Heart left ventricle (tissue), 13 donors: ENCODE measurements at regions not wholly inside any gene's neighbourhood (a gene's known extent, or its start where the extent isn't known, plus 50 kb on each side); places are given as distances from the start of the nearest gene placed in this dataset.

Source experiments
- CTCF ChIP-seq, 12 donors: fragments of 200-600 bp; sonication (generic) in 4 of 12; IDR thresholded peaks; one replicate each; pipeline versions ENCODE4 v1.5.0 to v1.8.0; 2018 to 2022; ENCODE audit warnings: antibody characterized with exemption in 12 of 12, mild to moderate bottlenecking in 5 of 12
- POLR2A ChIP-seq, 2 donors: fragments of 450-650 bp; IDR thresholded peaks; one replicate each; pipeline ENCODE4 v1.6.1; 2017; ENCODE audit warnings: antibody characterized with exemption in 2 of 2, mild to moderate bottlenecking in 2 of 2, moderate library complexity in 2 of 2
- donor health status: ischemic (EF 13 %, LVEDD 7.1; RV severe dilation, severe dysfunction).
- donor health status: DM: no; HTN: yes; CAD: no.
- donor health status: DM: no; HTN: no; CAD: no.
- donor health status: ischemic (EF 25% LVEDD 6.9; RV normal size, moderate dysfunction).
- donor health status: ischemic (EF 25% LVEDD 5.7; RV mildly dilated, moderate dysfunction).
- donor health status: ischemic (EF 35%, LVEDD 5.7; RV mildly dilated, moderate dysfunction).
- donor health status: nonischemic (EF 11% LVEDD 7.7; RV severe dilation, severe dysfunction).
- donor health status: DM: yes; HTN: yes; CAD: no.
- donor health status: PGD.
- donor health status: ischemic (EF 29% LVEDD 5.4; RV normal size, mild dysfunction).
- donor health status: nonischemic (EF 23%, LVEDD 6.1; RV moderate dilation, normal function).

GRCh38 chr7:17532861-17533404, 234.5 kb downstream of the AHR start:
- TF ChIP-seq CTCF (IDR thresholded peaks at IDR 0.05) (no peak), POLR2A (IDR thresholded peaks at IDR 0.05) (no peak)
